ENCODE measurements at regions not wholly inside any gene's neighbourhood (a gene's known extent, or its start where the extent isn't known, plus 50 kb on each side); places are given as distances from the start of the nearest gene placed in this dataset.

DNA sequence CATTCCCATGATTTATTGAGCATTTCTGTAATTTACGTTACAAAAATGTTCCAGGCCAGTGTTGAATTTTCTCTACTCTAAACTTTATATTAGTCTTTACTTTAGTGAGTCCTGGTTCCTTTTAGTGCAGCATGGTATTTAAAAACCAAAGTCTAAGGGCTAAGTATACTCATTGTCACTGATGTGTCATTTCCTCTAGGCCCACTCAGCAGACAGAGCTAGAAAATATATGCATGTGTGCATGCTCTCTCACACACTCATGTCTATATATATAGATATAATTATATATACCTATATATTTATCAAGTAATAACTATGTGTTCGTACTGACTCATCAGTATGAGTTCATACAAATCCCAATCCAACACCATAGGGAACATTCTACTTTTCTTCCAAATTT is 132.5 kb upstream of the SLC8A1 start:
- H3K36me3 ChIP-seq (replicated peaks; ENCODE audit: insufficient read depth, low read length): no peaks in the 10 kb centered on the region
- no peaks in the 10 kb centered on the region for H3K9me2 ChIP-seq (replicated peaks; ENCODE audit: insufficient read depth, low read length)
- no peaks in the 10 kb centered on the region for H3K4me1 ChIP-seq (ENCODE audit: low read length)
- no peak overlapping the region for H2AFZ ChIP-seq (ENCODE audit: low read length)
- H3K79me2 ChIP-seq (ENCODE audit: low read length): no peaks in the 10 kb centered on the region
- no peak overlapping the region for H3K4me3 ChIP-seq (ENCODE audit: low read length)
- H3F3A ChIP-seq (ENCODE audit: insufficient read depth, low read length): no peaks in the 10 kb centered on the region
- no peak for DNase-seq
- H3K9me3 ChIP-seq (replicated peaks; ENCODE audit: insufficient read depth, low read length): no peaks in the 10 kb centered on the region
- TF ChIP-seq EZH2 (optimal IDR thresholded peaks at IDR 0.05; ENCODE audit: low read depth, low read length) (no peak), EZH2phosphoT487 (IDR thresholded peaks at IDR 0.05; ENCODE audit: low read length) (no peak)
- TF ChIP-seq, protein P1, sequence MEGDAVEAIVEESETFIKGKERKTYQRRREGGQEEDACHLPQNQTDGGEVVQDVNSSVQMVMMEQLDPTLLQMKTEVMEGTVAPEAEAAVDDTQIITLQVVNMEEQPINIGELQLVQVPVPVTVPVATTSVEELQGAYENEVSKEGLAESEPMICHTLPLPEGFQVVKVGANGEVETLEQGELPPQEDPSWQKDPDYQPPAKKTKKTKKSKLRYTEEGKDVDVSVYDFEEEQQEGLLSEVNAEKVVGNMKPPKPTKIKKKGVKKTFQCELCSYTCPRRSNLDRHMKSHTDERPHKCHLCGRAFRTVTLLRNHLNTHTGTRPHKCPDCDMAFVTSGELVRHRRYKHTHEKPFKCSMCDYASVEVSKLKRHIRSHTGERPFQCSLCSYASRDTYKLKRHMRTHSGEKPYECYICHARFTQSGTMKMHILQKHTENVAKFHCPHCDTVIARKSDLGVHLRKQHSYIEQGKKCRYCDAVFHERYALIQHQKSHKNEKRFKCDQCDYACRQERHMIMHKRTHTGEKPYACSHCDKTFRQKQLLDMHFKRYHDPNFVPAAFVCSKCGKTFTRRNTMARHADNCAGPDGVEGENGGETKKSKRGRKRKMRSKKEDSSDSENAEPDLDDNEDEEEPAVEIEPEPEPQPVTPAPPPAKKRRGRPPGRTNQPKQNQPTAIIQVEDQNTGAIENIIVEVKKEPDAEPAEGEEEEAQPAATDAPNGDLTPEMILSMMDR (IDR thresholded peaks at IDR 0.05; ENCODE audit: low read length): no peak
- H3K4me2 ChIP-seq (ENCODE audit: low read depth, low read length): no peak overlapping the region
- no peak overlapping the region for H3K9ac ChIP-seq (ENCODE audit: low read length)
- H3K27me3 ChIP-seq (replicated peaks; ENCODE audit: insufficient read depth, low read length): no peaks in the 10 kb centered on the region
- no peak overlapping the region for H3K27ac ChIP-seq (ENCODE audit: low read length)
- H4K20me1 ChIP-seq (ENCODE audit: insufficient read depth, low read length): no peaks in the 10 kb centered on the region

DNA sequence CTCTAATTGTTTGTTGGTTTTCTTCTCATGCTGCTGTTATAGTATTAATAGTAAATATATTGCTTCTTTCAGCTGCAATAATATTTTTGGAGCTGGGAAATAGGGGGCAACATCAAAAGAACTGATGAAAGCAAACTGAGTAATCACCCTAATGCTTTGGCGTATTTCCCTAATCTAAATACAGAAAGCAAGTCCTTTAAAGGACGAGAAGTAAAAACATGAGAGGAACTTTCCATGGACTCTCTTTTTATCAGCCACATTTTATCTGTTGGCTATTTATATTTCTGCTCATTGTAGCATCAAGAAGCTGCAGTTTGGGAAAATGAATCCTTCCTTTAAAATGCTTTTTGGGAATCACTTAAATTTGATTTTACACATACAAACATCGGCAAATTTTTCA is 139.9 kb upstream of the SLC8A1 start:
- Histone ChIP-seq H3K27me3 (replicated peaks; ENCODE audit: insufficient read depth, low read length) (no peaks in the 10 kb centered on the region), H3K9ac (ENCODE audit: low read length) (no peak overlapping the region), H3K9me2 (replicated peaks; ENCODE audit: insufficient read depth, low read length) (no peaks in the 10 kb centered on the region), H3K4me1 (ENCODE audit: low read length) (no peaks in the 10 kb centered on the region), H3K4me2 (ENCODE audit: low read depth, low read length) (no peak overlapping the region), H3K27ac (ENCODE audit: low read length) (no peak overlapping the region), H4K20me1 (ENCODE audit: insufficient read depth, low read length) (no peaks in the 10 kb centered on the region), H3K4me3 (ENCODE audit: low read length) (no peak overlapping the region), H2AFZ (ENCODE audit: low read length) (no peak overlapping the region), H3K36me3 (replicated peaks; ENCODE audit: insufficient read depth, low read length) (no peaks in the 10 kb centered on the region), H3K79me2 (ENCODE audit: low read length) (no peaks in the 10 kb centered on the region), H3F3A (ENCODE audit: insufficient read depth, low read length) (no peaks in the 10 kb centered on the region), H3K9me3 (replicated peaks; ENCODE audit: insufficient read depth, low read length) (no peaks in the 10 kb centered on the region)
- TF ChIP-seq EZH2 (optimal IDR thresholded peaks at IDR 0.05; ENCODE audit: low read depth, low read length) (no peak), EZH2phosphoT487 (IDR thresholded peaks at IDR 0.05; ENCODE audit: low read length) (no peak)
- TF ChIP-seq, protein P1 (IDR thresholded peaks at IDR 0.05; ENCODE audit: low read length): no peak
- no peak for DNase-seq

GRCh38 chr2:40592218-40592617 is 140.3 kb upstream of the SLC8A1 start:
- Histone ChIP-seq H3F3A (ENCODE audit: insufficient read depth, low read length) (no peaks in the 10 kb centered on the region), H3K27me3 (replicated peaks; ENCODE audit: insufficient read depth, low read length) (no peaks in the 10 kb centered on the region), H2AFZ (ENCODE audit: low read length) (no peak overlapping the region), H3K79me2 (ENCODE audit: low read length) (no peaks in the 10 kb centered on the region), H3K9ac (ENCODE audit: low read length) (no peak overlapping the region), H3K4me3 (ENCODE audit: low read length) (no peak overlapping the region), H3K4me1 (ENCODE audit: low read length) (no peaks in the 10 kb centered on the region), H3K36me3 (replicated peaks; ENCODE audit: insufficient read depth, low read length) (no peaks in the 10 kb centered on the region), H3K4me2 (ENCODE audit: low read depth, low read length) (no peak overlapping the region), H3K27ac (ENCODE audit: low read length) (no peak overlapping the region), H3K9me3 (replicated peaks; ENCODE audit: insufficient read depth, low read length) (no peaks in the 10 kb centered on the region), H4K20me1 (ENCODE audit: insufficient read depth, low read length) (no peaks in the 10 kb centered on the region), H3K9me2 (replicated peaks; ENCODE audit: insufficient read depth, low read length) (no peaks in the 10 kb centered on the region)
- TF ChIP-seq, protein P1 (IDR thresholded peaks at IDR 0.05; ENCODE audit: low read length): no peak
- TF ChIP-seq EZH2 (optimal IDR thresholded peaks at IDR 0.05; ENCODE audit: low read depth, low read length) (no peak), EZH2phosphoT487 (IDR thresholded peaks at IDR 0.05; ENCODE audit: low read length) (no peak)
- DNase-seq: no peak

Data from MM.1S (cell line).